ENCODE measurements at regions not wholly inside any gene's neighbourhood (a gene's known extent, or its start where the extent isn't known, plus 50 kb on each side); places are given as distances from the start of the nearest gene placed in this dataset.
A peak's percentile ranks its signal among the peaks of the same experiment; 100 is the strongest.

- TF ChIP-seq CC2D1A (CRISPR knock-in tag; IDR thresholded peaks at IDR 0.05), result no peak
- no peak for TF ChIP-seq IRF9 (CRISPR knock-in tag; IDR thresholded peaks at IDR 0.05; ENCODE audit: borderline replicate concordance)
- no peak for TF ChIP-seq ZFP91 (CRISPR knock-in tag; IDR thresholded peaks at IDR 0.05; ENCODE audit: borderline replicate concordance)
- TF ChIP-seq MYPOP (CRISPR knock-in tag; IDR thresholded peaks at IDR 0.05), result no peak
- no peak for TF ChIP-seq ZNF598 (CRISPR knock-in tag; IDR thresholded peaks at IDR 0.05; ENCODE audit: borderline replicate concordance)
- TF ChIP-seq MTA1 (CRISPR knock-in tag; IDR thresholded peaks at IDR 0.05; ENCODE audit: borderline replicate concordance), result no peak
- TF ChIP-seq ZNF891 (CRISPR knock-in tag; IDR thresholded peaks at IDR 0.05), result no peak
- no peak for TF ChIP-seq ETS1 (CRISPR knock-in tag; IDR thresholded peaks at IDR 0.05)
- TF ChIP-seq ZFP1 (CRISPR knock-in tag; IDR thresholded peaks at IDR 0.05), result no peak
- TF ChIP-seq ZNF768 (CRISPR knock-in tag; IDR thresholded peaks at IDR 0.05), result no peak
- peak; percentile 90 for TF ChIP-seq FOSL2 (CRISPR knock-in tag; IDR thresholded peaks at IDR 0.05)
- no peak for TF ChIP-seq ZNF558 (CRISPR knock-in tag; IDR thresholded peaks at IDR 0.05; ENCODE audit: borderline replicate concordance)
- no peak for TF ChIP-seq ZNF747 (CRISPR knock-in tag; IDR thresholded peaks at IDR 0.05; ENCODE audit: borderline replicate concordance)
- peak; percentile 51 for TF ChIP-seq SALL1 (CRISPR knock-in tag; IDR thresholded peaks at IDR 0.05)
- TF ChIP-seq GLI4 (CRISPR knock-in tag; IDR thresholded peaks at IDR 0.05; ENCODE audit: borderline replicate concordance), result no peak
- TF ChIP-seq HNF4A (CRISPR knock-in tag; IDR thresholded peaks at IDR 0.05), result 0 out of 2 replicates have a peak, but pooled peaks have one; percentile 15
- TF ChIP-seq PBX3 (CRISPR knock-in tag; IDR thresholded peaks at IDR 0.05; ENCODE audit: borderline replicate concordance), result no peak
- no peak for TF ChIP-seq ZNF605 (CRISPR knock-in tag; IDR thresholded peaks at IDR 0.05)
- TF ChIP-seq SNAI1 (CRISPR knock-in tag; IDR thresholded peaks at IDR 0.05; ENCODE audit: borderline replicate concordance), result no peak
- no peak for TF ChIP-seq POLR2A (IDR thresholded peaks at IDR 0.05; ENCODE audit: insufficient read depth in 1 of 2, low read depth in 2 of 2, low read length in 2 of 2)
- TF ChIP-seq ZNF503 (CRISPR knock-in tag; IDR thresholded peaks at IDR 0.05), result no peak
- TF ChIP-seq ZNF317 (CRISPR knock-in tag; IDR thresholded peaks at IDR 0.05), result no peak
- no peak for TF ChIP-seq PRPF4 (IDR thresholded peaks at IDR 0.05; ENCODE audit: low read depth, low read length, poor library complexity, severe bottlenecking)
- TF ChIP-seq IRX3 (CRISPR knock-in tag; IDR thresholded peaks at IDR 0.05; ENCODE audit: borderline replicate concordance, low read depth), result no peak
These were observed 167.5 kb downstream of the TLE1 start (continued) for GRCh38 chr9:81521892-81522291.
